ENCODE measurements at regions not wholly inside any gene's neighbourhood (a gene's known extent, or its start where the extent isn't known, plus 50 kb on each side); places are given as distances from the start of the nearest gene placed in this dataset.

DNA sequence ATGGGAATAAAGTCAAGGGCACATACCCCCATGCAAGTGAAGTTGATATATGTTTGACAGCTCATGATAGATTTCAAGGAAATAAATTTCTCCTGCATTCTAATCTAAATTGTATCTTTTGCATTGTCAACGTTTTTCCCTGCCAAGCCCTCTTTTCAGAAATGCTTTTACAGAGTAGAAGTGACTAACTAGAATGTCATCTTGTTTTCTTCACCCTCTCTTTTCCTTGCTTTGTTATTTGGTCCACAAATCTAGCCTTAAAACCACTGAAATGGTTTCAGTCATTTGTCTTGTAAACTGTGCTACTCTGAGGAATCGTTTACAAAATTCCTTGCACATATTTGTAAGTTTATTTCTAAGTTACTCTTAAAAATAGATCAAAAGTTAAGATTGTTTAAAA is 600.8 kb upstream of the CXADR start:
- Mint-ChIP-seq H3K9me3 (peaks cover 9 to 14% (median 10%) of the 10 kb centered on the region in 3 donors), H3K4me3 (no peak overlapping the region), H3K36me3 (no peaks in the 10 kb centered on the region), H3K27ac (no peak overlapping the region), H3K4me1 (no peaks in the 10 kb centered on the region), H3K27me3 (no peaks in the 10 kb centered on the region)
- CTCF ChIA-PET: interaction anchor here in 1 of 2 donors (0.5 kb wide), 1 partner anchor 968 kb away, joined by 7 read pairs; no protein-coding TSS in a partner anchor
- DNase-seq (no peak), ATAC-seq (replicated peaks in 1 of 4) (no peak)
- no peaks in the 10 kb centered on the region for H3K36me3 ChIP-seq (ENCODE audit: control insufficient read depth in 2 of 2, extremely low read depth in 1 of 2, insufficient read depth in 1 of 2, low read length in 1 of 2)
- POLR2A ChIA-PET: no interaction called here
- no peak overlapping the region for H3K4me3 ChIP-seq (ENCODE audit: control insufficient read depth in 1 of 2, extremely low read depth in 1 of 2, low read length in 1 of 2)
- WGBS (ENCODE audit: insufficient coverage): no CpG with 5 or more reads among the region's 2 CpGs
- no peaks in the 10 kb centered on the region for H3K4me1 ChIP-seq (ENCODE audit: control insufficient read depth in 1 of 2, extremely low read depth in 1 of 2, insufficient read depth in 2 of 2, low read length in 2 of 2)
- H3K9me3 ChIP-seq: no peaks in the 10 kb centered on the region
- H3K27me3 ChIP-seq (replicated peaks in 1 of 2; ENCODE audit: control insufficient read depth in 2 of 2, extremely low read depth in 1 of 2, insufficient read depth in 2 of 2, low read length in 1 of 2): no peaks in the 10 kb centered on the region
- H3K27ac ChIP-seq (ENCODE audit: low read length): no peak overlapping the region

DNA sequence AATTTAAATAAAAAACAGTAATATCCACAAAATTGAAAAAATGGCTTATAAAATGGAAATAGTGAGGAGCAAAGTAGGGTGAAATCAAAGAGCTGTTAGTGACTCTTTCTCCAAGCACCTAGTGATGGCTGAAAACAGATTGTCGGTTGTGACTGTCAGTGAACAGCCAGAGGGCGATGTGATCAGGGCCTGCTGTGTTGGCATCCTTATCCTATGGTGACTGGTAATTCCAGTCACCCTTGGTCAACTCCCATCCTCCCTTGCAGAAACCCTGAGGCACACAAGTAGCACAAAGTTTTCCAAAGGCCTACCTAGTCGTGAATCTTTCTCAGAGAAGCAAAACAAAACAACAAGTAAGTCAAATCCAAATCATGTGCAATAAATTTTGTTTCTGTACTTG is 599.8 kb upstream of the CXADR start:
- Histone ChIP-seq H3K4me3 (ENCODE audit: control insufficient read depth in 1 of 2, extremely low read depth in 1 of 2, low read length in 1 of 2) (no peak overlapping the region), H3K27me3 (replicated peaks in 1 of 2; ENCODE audit: control insufficient read depth in 2 of 2, extremely low read depth in 1 of 2, insufficient read depth in 2 of 2, low read length in 1 of 2) (no peaks in the 10 kb centered on the region), H3K27ac (ENCODE audit: low read length) (no peak overlapping the region), H3K9me3 (no peaks in the 10 kb centered on the region), H3K4me1 (ENCODE audit: control insufficient read depth in 1 of 2, extremely low read depth in 1 of 2, insufficient read depth in 2 of 2, low read length in 2 of 2) (no peaks in the 10 kb centered on the region), H3K36me3 (ENCODE audit: control insufficient read depth in 2 of 2, extremely low read depth in 1 of 2, insufficient read depth in 1 of 2, low read length in 1 of 2) (no peaks in the 10 kb centered on the region)
- no peak for ATAC-seq (replicated peaks in 1 of 4)
- DNase-seq: no peak
- POLR2A ChIA-PET: no interaction called here
- Mint-ChIP-seq H3K36me3 (no peaks in the 10 kb centered on the region), H3K27ac (no peak overlapping the region), H3K27me3 (no peaks in the 10 kb centered on the region), H3K4me3 (no peak overlapping the region), H3K9me3 (peaks cover 9 to 13% (median 10%) of the 10 kb centered on the region in 3 donors), H3K4me1 (no peaks in the 10 kb centered on the region)
- WGBS (ENCODE audit: insufficient coverage): 80% methylated on average over 1 of the region's 3 CpGs
- CTCF ChIA-PET: no interaction called here

DNA sequence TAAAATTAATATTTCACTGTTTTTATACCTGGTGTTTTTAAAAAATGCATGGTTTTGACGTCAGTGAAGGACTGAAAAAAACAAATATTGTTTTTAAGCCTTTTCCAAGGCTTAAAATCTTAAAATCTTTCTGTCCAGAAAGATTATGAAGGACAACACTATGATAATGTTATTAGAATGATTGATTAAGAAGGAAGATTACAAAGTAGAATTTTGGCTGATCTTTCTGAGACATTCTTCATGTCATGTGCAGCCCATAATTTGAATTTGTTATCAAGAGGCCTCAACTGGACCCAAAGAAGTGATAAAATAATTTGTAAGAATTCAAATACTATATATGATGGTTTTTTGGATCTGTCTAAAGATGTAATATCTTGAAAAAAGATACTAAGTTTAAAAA is 584.4 kb upstream of the CXADR start:
- H3K27ac ChIP-seq (ENCODE audit: low read length): no peak overlapping the region
- ATAC-seq (replicated peaks in 1 of 4) (no peak), DNase-seq (no peak)
- POLR2A ChIA-PET: no interaction called here
- CTCF ChIA-PET: no interaction called here
- H3K36me3 Mint-ChIP-seq: no peaks in the 10 kb centered on the region
- H3K36me3 ChIP-seq (ENCODE audit: control insufficient read depth in 2 of 2, extremely low read depth in 1 of 2, insufficient read depth in 1 of 2, low read length in 1 of 2): no peaks in the 10 kb centered on the region
- peaks cover 0 to 11% (median 5%) of the 10 kb centered on the region in 3 donors for H3K9me3 Mint-ChIP-seq
- no peaks in the 10 kb centered on the region for H3K4me1 Mint-ChIP-seq
- no peak overlapping the region for H3K27ac Mint-ChIP-seq
- no peaks in the 10 kb centered on the region for H3K4me1 ChIP-seq (ENCODE audit: control insufficient read depth in 1 of 2, extremely low read depth in 1 of 2, insufficient read depth in 2 of 2, low read length in 2 of 2)
- H3K27me3 Mint-ChIP-seq: no peaks in the 10 kb centered on the region
- H3K27me3 ChIP-seq (replicated peaks in 1 of 2; ENCODE audit: control insufficient read depth in 2 of 2, extremely low read depth in 1 of 2, insufficient read depth in 2 of 2, low read length in 1 of 2): no peaks in the 10 kb centered on the region
- no CpG with 5 or more reads among the region's 1 CpG for WGBS (ENCODE audit: insufficient coverage)
- no peak overlapping the region for H3K4me3 Mint-ChIP-seq
- no peak overlapping the region for H3K4me3 ChIP-seq (ENCODE audit: control insufficient read depth in 1 of 2, extremely low read depth in 1 of 2, low read length in 1 of 2)
- no peaks in the 10 kb centered on the region for H3K9me3 ChIP-seq

DNA sequence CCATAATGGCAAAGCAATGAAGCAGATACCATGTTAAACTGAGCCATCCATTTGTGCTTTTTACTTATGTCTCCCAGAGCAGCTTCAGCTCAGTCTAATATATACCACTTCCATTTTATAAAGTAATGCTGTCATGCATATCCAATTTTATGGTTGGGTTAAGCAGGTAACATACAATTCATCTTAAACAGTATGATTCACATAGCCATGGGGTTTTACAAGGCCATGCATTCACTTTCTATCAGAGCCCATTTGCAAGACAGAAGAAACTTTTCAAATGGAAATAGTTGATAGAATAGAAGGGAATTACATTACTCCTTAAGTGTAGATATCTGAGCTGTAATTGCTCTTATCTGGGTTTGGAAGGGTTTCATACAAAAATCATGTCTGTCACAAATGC is 580.5 kb upstream of the CXADR start:
- DNase-seq: no peak
- POLR2A ChIA-PET: no interaction called here

DNA sequence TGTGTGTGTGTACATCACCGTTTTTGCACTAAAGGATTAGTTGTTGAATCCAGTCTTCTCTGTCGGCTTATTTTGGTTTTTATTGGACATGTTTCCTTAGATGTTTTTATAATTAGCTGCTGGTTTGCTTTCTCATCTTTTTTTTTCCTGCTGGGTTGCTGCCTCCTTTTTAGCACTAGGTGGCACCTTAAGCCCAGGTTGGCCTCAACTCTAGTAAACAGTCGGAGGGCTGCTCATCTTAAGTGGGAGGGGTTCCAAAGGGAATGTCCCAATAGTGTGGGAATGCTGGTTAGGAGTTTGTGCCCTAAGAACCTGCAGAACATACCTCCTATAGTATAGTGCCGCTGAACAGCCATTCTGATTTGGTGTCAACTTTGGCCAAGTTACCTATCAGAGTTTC is 570.1 kb upstream of the CXADR start:
- no peaks in the 10 kb centered on the region for H3K9me3 ChIP-seq
- POLR2A ChIA-PET: no interaction called here
- Mint-ChIP-seq H3K4me3 (no peak overlapping the region), H3K36me3 (no peaks in the 10 kb centered on the region), H3K27me3 (no peaks in the 10 kb centered on the region), H3K4me1 (no peaks in the 10 kb centered on the region), H3K27ac (no peak overlapping the region), H3K9me3 (peaks cover 0 to 52% (median 15%) of the 10 kb centered on the region in 3 donors)
- 60% methylated on average over 2 of the region's 4 CpGs for WGBS (ENCODE audit: insufficient coverage)
- ATAC-seq (replicated peaks in 1 of 4) (no peak), DNase-seq (no peak)
- H3K27ac ChIP-seq (ENCODE audit: low read length): no peak overlapping the region
- H3K4me1 ChIP-seq (ENCODE audit: control insufficient read depth in 1 of 2, extremely low read depth in 1 of 2, insufficient read depth in 2 of 2, low read length in 2 of 2): no peaks in the 10 kb centered on the region
- H3K36me3 ChIP-seq (ENCODE audit: control insufficient read depth in 2 of 2, extremely low read depth in 1 of 2, insufficient read depth in 1 of 2, low read length in 1 of 2): no peaks in the 10 kb centered on the region
- no peak overlapping the region for H3K4me3 ChIP-seq (ENCODE audit: control insufficient read depth in 1 of 2, extremely low read depth in 1 of 2, low read length in 1 of 2)
- CTCF ChIA-PET: no interaction called here
- H3K27me3 ChIP-seq (replicated peaks in 1 of 2; ENCODE audit: control insufficient read depth in 2 of 2, extremely low read depth in 1 of 2, insufficient read depth in 2 of 2, low read length in 1 of 2): no peaks in the 10 kb centered on the region

More for the DNA sequence above, 580.5 kb upstream of the CXADR start:
- no peak overlapping the region for H3K27ac ChIP-seq (ENCODE audit: low read length)
- H3K27me3 Mint-ChIP-seq: no peaks in the 10 kb centered on the region
- no peak for ATAC-seq (replicated peaks in 1 of 4)
- H3K4me3 ChIP-seq (ENCODE audit: control insufficient read depth in 1 of 2, extremely low read depth in 1 of 2, low read length in 1 of 2): no peak overlapping the region
- H3K9me3 ChIP-seq: no peaks in the 10 kb centered on the region
- no peaks in the 10 kb centered on the region for H3K36me3 ChIP-seq (ENCODE audit: control insufficient read depth in 2 of 2, extremely low read depth in 1 of 2, insufficient read depth in 1 of 2, low read length in 1 of 2)
- H3K27me3 ChIP-seq (replicated peaks in 1 of 2; ENCODE audit: control insufficient read depth in 2 of 2, extremely low read depth in 1 of 2, insufficient read depth in 2 of 2, low read length in 1 of 2): no peaks in the 10 kb centered on the region
- H3K27ac Mint-ChIP-seq: no peak overlapping the region
- H3K4me3 Mint-ChIP-seq: no peak overlapping the region
- CTCF ChIA-PET: no interaction called here
- peaks cover 0 to 12% (median 3%) of the 10 kb centered on the region in 3 donors for H3K9me3 Mint-ChIP-seq
- no peaks in the 10 kb centered on the region for H3K36me3 Mint-ChIP-seq
- no peaks in the 10 kb centered on the region for H3K4me1 ChIP-seq (ENCODE audit: control insufficient read depth in 1 of 2, extremely low read depth in 1 of 2, insufficient read depth in 2 of 2, low read length in 2 of 2)
- H3K4me1 Mint-ChIP-seq: no peaks in the 10 kb centered on the region

DNA sequence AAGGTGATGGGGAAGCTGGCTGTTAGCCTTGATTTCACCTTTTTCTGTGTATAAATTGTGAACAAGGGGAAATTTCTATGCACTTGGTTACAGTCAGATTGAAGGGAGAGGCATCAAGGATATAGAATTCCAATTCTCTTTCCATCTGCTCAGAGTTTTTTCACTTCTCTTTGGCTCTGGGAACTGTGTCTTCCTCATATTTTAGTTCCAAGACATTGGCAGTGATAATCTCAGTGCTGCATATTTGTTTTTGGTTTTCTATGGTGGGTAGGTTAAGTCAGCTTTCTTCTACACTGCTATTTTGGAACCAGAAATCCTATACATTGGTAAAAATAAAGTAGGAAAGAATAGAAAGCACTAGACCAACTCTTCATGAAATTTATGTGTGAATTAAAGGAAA is 569.6 kb upstream of the CXADR start:
- no peaks in the 10 kb centered on the region for H3K27me3 Mint-ChIP-seq
- POLR2A ChIA-PET: no interaction called here
- Histone ChIP-seq H3K4me1 (ENCODE audit: control insufficient read depth in 1 of 2, extremely low read depth in 1 of 2, insufficient read depth in 2 of 2, low read length in 2 of 2) (no peaks in the 10 kb centered on the region), H3K9me3 (no peaks in the 10 kb centered on the region), H3K27me3 (replicated peaks in 1 of 2; ENCODE audit: control insufficient read depth in 2 of 2, extremely low read depth in 1 of 2, insufficient read depth in 2 of 2, low read length in 1 of 2) (no peaks in the 10 kb centered on the region), H3K4me3 (ENCODE audit: control insufficient read depth in 1 of 2, extremely low read depth in 1 of 2, low read length in 1 of 2) (no peak overlapping the region), H3K36me3 (ENCODE audit: control insufficient read depth in 2 of 2, extremely low read depth in 1 of 2, insufficient read depth in 1 of 2, low read length in 1 of 2) (no peaks in the 10 kb centered on the region), H3K27ac (ENCODE audit: low read length) (no peak overlapping the region)
- peaks cover 0 to 50% (median 14%) of the 10 kb centered on the region in 3 donors for H3K9me3 Mint-ChIP-seq
- no peak for DNase-seq
- no peak for ATAC-seq (replicated peaks in 1 of 4)
- CTCF ChIA-PET: no interaction called here
- H3K36me3 Mint-ChIP-seq: no peaks in the 10 kb centered on the region
- no peak overlapping the region for H3K27ac Mint-ChIP-seq
- H3K4me1 Mint-ChIP-seq: no peaks in the 10 kb centered on the region
- H3K4me3 Mint-ChIP-seq: no peak overlapping the region

DNA sequence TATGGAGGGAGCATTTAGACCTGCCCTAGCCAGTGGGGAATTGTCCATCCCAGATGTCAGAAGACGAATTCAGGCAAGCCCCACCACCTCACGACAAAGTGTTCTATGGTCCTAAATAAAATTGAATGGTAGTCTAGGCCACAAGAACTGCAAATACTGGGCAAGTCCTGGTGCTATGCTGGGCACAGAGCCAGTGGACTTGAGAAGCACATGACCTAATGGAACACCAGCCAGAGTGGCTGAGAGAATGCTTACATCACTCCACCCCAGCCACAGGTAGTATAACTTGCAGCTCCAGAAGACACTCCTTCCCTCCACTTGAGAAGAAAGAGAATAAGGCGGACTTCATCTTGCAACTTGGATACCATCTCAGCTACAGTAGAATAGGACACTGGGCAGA is 567.3 kb upstream of the CXADR start:
- ATAC-seq (replicated peaks in 1 of 4) (no peak), DNase-seq (no peak)
- H3K36me3 ChIP-seq (ENCODE audit: control insufficient read depth in 2 of 2, extremely low read depth in 1 of 2, insufficient read depth in 1 of 2, low read length in 1 of 2): no peaks in the 10 kb centered on the region
- H3K4me3 ChIP-seq (ENCODE audit: control insufficient read depth in 1 of 2, extremely low read depth in 1 of 2, low read length in 1 of 2): no peak overlapping the region
- Mint-ChIP-seq H3K27me3 (no peaks in the 10 kb centered on the region), H3K4me1 (no peaks in the 10 kb centered on the region), H3K36me3 (no peaks in the 10 kb centered on the region), H3K27ac (no peak overlapping the region), H3K9me3 (peaks cover 6 to 54% (median 22%) of the 10 kb centered on the region in 3 donors), H3K4me3 (no peak overlapping the region)
- ChIA-PET POLR2A (no interaction called here), CTCF (no interaction called here)
- H3K27ac ChIP-seq (ENCODE audit: low read length): no peak overlapping the region
- no peaks in the 10 kb centered on the region for H3K4me1 ChIP-seq (ENCODE audit: control insufficient read depth in 1 of 2, extremely low read depth in 1 of 2, insufficient read depth in 2 of 2, low read length in 2 of 2)
- WGBS (ENCODE audit: insufficient coverage): 33% methylated on average over 1 of the region's 3 CpGs
- no peaks in the 10 kb centered on the region for H3K9me3 ChIP-seq
- H3K27me3 ChIP-seq (replicated peaks in 1 of 2; ENCODE audit: control insufficient read depth in 2 of 2, extremely low read depth in 1 of 2, insufficient read depth in 2 of 2, low read length in 1 of 2): no peaks in the 10 kb centered on the region

All from T-cell (primary cell).